ENCODE measurements at regions not wholly inside any gene's neighbourhood (a gene's known extent, or its start where the extent isn't known, plus 50 kb on each side); places are given as distances from the start of the nearest gene placed in this dataset.
"Not testable (repeated sequence)": the region's sequence is repeated elsewhere in the genome, so short reads cannot be mapped to it uniquely, and the experiment has no call there.

DNA sequence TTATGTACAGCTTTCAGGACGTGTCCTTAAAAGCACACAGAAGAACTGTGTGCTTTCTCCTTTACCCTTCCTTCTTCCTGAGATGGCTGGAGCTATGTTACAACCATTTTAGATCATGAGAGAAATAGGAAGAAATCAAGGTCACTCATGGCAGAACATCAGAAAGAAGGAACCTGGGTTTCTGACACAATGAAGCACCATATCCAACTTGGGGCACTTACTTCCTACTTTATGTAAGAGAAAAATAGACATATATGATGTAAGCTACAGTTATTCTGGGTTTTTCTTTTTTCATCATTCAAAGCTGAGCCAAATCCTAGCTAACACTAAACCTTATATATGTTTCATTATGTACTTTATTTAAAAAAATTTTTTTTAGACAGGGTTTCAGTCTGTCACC is 79.5 kb downstream of the FAM161A start:
- DNase-seq (ENCODE audit: low read depth), result no peak

GRCh38 chr2:61771904-61772845 is 81.7 kb downstream of the FAM161A start:
- DNase-seq (ENCODE audit: low read depth), result no peak

- DNase-seq (ENCODE audit: low read depth), result peak; percentile 47
These were observed 83.1 kb downstream of the FAM161A start for GRCh38 chr2:61770746-61771145.

DNA sequence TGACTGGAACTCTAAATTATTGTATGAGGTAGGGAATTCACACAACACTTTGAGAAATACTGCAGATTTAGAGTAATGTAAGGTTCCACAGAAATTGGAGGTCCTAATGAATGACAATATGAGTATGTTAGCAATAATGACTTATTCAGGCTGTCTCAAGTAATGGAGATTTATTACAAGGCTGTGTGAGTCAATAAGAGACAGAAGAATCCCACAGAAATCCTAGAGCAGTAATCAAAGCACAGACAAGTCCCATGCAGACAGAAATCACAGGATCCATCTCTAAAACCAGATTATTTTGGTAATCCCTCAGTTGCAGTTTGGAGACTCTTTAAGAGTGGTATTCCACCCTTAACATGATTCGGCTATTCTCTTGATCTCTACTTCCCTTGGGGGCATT is 83.6 kb downstream of the FAM161A start:
- DNase-seq (ENCODE audit: low read depth), result peak; percentile 41

DNA sequence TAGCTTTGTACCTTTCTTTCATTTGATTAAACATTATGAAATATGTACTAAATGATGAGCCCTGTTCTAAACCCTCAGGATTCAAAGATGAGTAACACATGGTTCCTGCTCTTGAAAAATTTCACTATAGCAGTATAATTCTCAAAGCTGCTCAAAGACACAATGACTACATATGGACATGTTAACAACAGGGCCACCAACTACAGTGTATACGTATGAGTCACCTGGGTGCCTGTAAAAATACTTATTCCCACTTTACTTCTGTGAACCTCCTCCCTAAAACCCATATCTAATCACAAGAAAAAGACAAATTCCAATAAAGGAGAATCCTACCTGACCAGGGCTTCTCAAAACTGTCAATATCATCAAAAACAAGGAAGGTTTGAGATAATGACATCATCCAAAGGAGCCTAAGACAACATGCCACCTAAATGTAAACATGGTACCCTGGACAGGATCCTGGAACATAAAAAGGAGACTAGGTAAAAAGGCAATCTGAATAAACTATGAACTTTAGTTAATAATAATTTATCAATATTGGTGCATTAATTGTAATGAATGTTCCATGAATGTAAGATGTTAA is 84.7 kb downstream of the FAM161A start:
- no peak for DNase-seq (ENCODE audit: low read depth)

GRCh38 chr2:61764035-61764800 is 89.6 kb downstream of the FAM161A start:
- peak; percentile 94 for DNase-seq (ENCODE audit: low read depth)

GRCh38 chr2:61763605-61764034 is 90.2 kb downstream of the FAM161A start:
- peak; percentile 85 for DNase-seq (ENCODE audit: low read depth)

DNA sequence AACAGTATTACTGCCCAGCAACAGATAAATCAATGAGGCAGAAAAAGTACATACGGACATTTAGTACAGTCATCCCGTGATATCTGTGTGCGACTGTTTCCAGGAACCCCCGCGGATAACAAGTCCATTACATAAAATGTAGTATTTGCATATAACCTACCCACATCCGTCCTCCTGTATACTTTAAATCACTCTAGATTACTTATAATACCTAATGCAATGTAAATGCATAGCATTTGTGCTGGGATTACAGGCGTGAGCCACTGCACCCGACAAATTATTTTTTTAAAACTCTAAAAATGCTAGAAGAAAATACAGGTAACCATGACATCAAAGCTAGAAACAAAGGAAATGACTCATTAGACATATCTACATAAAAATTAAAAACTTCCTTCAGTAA is 91.6 kb downstream of the FAM161A start:
- no peak for DNase-seq (ENCODE audit: low read depth)

DNA sequence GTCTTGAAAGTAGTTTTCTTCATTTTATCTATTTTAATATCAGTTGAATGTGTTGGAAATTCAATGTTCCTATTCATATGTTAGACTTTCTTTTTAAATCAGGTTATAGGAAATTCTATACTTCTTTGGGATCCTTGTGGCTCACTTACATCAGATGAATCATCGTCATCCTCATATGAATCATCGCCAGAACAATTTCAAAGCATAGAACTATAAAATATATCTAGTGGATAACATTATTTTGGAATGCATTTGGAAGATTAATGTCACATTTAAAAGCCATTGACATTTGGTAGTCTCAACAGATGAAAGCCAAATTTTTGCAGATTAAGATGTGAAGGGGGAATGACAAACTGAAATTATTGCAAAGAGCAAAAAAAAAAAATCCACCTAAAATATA is 94.1 kb downstream of the FAM161A start:
- peak; percentile 50 for DNase-seq (ENCODE audit: low read depth)

DNA sequence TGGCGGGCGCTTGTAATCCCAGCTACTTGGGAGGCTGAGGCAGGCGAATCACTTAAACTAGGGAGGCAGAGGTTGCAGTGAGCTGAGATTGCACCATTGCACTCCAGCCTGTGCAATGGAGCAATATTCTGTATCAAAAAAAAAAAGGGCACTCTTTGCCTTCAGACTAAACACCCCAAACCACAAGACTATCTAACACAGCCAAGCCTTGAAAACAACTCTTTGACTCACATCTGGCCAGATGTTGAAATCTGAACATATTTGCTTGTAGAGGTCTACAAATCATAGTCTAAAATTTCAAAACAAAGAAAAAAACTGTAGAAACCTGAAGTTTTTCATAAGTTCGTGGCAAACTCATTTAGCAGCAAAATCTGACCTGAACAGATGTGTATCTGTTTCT is 94.9 kb downstream of the FAM161A start:
- DNase-seq (ENCODE audit: low read depth), result peak; percentile 34

GRCh38 chr2:61758159-61758558 is 95.7 kb downstream of the FAM161A start:
- DNase-seq (ENCODE audit: low read depth), result no peak

DNA sequence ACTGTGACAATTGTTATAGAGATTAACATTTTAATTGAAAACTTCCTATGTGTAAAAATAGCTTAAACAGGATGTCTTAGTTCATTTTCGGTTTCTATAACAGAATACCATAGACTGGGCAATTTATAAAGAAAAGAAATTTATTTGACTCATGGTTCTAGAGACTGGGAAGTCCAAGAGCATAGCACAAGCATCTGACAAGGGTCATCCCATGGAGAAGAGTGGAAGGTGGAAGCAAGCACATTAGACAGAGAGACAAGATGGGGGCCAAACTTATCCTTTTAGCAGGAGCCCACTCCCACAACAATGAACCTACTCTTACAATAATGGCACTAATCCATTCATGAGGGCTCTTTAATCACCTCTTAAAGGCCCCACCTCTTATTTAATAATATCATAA is 100.3 kb downstream of the FAM161A start:
- DNase-seq (ENCODE audit: low read depth), result no peak

DNA sequence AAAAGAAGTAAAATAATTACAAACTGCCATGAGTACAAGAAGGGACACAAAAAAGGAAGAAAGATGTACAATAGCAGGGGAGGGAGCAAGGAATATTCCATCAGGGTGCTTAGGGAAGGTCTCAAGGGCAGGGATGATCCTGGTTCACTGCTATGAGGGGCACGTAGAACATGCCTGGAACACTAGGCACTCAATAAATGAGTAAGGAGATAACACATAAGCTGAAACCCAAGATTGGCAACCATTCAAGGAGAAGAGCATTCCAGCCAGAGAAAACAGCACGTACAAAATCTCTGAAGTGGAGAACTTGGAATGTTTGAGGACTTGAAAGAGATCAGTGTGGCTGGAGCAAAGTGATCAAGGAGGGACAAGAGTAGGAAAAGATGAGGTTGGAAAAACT is 103.2 kb downstream of the FAM161A start:
- DNase-seq (ENCODE audit: low read depth), result peak; percentile 27

GRCh38 chr2:61742955-61743354 is 110.9 kb downstream of the FAM161A start:
- DNase-seq (ENCODE audit: low read depth), result no peak

DNA sequence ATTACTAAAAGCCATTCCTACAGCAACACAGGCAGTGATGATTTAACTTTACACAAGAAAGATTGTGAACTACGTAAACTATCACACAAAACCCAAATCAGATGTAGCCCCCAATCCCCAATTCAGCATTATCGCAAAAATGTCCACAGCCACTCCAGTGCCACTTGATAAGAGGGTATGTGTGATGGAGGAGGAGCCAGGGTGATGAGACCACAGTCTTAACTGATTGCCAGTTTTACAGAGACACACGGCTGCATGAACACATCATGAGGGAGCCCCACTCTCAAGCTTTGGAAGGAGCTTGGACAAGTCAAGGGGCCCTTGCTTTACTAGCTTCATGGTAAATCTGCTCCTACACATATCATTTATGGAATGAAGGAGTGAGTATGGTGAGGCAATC is 116.0 kb downstream of the FAM161A start:
- no peak for DNase-seq (ENCODE audit: low read depth)

DNA sequence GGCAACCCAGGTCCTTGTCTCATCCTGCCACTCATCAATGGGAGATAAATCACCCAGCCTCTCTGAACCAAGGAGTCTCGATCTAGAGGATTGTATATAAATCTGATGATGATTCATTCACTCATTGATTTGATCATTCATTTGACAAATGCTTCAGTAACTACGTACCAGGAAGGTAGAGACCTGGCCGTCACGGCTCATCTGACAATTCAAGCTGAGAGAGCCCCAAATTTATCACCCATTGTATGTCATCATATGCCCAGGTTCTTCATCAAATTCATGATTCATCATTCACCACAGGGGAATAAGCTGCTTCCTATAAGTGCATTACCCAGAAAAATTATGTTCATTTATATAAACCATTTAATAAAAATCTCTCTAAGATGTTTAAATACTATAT is 116.9 kb downstream of the FAM161A start:
- DNase-seq (ENCODE audit: low read depth), result no peak

- peak; percentile 42 for DNase-seq (ENCODE audit: low read depth)
These were observed 120.3 kb downstream of the FAM161A start for GRCh38 chr2:61733563-61733962.

DNA sequence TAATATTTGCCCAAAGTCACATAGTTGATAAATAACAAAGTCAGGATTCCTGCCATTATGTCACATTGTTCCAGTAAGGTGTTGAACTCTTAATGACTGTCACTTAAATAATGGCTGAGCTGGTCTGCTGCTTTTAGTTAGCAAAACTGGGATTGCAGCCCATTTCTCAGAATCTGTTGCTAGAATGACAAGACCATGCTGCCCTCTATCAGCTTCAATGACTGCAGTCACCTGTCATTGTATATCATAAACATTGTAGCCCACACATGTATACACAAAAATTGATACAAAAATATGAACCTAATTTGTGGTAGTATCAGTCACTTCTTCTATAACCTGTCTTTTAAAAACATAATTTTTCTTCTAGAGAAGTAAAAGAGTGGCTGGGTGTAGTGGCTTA is 121.1 kb downstream of the FAM161A start:
- DNase-seq (ENCODE audit: low read depth), result no peak

- peak; percentile 16 for DNase-seq (ENCODE audit: low read depth)
These were observed 126.1 kb downstream of the FAM161A start for GRCh38 chr2:61727746-61728145.

DNA sequence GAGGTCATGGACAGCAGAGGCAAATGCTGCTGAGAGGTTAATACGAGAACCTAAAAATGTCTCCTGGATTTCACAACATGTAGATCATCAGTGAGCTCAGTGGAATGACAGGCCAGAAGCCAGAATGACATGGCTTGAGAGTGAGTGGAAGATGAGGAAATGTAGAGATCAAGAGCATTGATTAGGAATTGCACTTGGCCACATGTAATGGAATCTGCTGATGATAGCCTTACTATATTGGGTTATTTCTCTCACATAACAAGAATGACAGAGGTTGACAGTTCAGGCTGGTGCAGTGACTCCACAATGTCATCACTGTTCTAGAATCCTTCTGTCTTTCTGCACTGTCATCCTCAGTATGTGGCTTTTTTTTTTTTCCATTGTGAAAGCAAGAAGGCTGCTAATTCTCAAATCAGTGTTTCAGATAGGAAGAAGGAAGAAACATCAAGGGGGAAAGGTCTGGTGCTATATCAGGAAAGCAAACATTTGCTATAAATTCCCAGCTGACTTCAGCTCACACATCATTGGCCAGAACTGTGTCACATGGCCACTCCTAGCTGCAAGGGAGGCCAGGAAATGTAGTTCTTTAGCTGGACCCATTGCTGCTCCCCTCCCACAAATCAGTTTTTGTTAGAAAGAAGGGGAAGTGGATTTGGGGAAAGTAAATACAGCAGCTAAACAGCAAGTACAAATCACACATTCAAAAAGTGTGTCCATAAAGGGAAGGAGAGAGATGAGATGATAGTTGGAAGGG is 127.2 kb downstream of the FAM161A start:
- no peak for DNase-seq (ENCODE audit: low read depth)

GRCh38 chr2:61723364-61723763 is 130.5 kb downstream of the FAM161A start:
- not testable (repeated sequence) for DNase-seq (ENCODE audit: low read depth)

- DNase-seq (ENCODE audit: low read depth), result no peak
These were observed 131.1 kb downstream of the FAM161A start for GRCh38 chr2:61722800-61723199.
